Upper lobe of right lung (tissue), 1 donor: ENCODE measurements at regions not wholly inside any gene's neighbourhood (a gene's known extent, or its start where the extent isn't known, plus 50 kb on each side); places are given as distances from the start of the nearest gene placed in this dataset.

Source experiments
- ATAC-seq: fragments of 200-7000 bp; cut with Tn5 transposase; one replicate; pipeline ENCODE4 v1.9.1; 2020; ENCODE audit warnings: mild to moderate bottlenecking, moderate library complexity
- DNase-seq: peaks from one replicate; pipeline ENCODE4 v3.0.0-alpha.2; 2020
- H3K27ac ChIP-seq: fragments of 200-600 bp; one replicate; pipeline ENCODE4 v1.8.0; 2022
- H3K27me3 ChIP-seq: fragments of 200-600 bp; one replicate; pipeline ENCODE4 v1.8.0; 2022; ENCODE audit warnings: mild to moderate bottlenecking
- H3K36me3 ChIP-seq: fragments of 200-600 bp; one replicate; pipeline ENCODE4 v1.8.0; 2022
- H3K4me1 ChIP-seq: fragments of 200-600 bp; one replicate; pipeline ENCODE4 v1.8.0; 2022
- H3K4me3 ChIP-seq: fragments of 200-600 bp; one replicate; pipeline ENCODE4 v1.8.0; 2022; ENCODE audit warnings: mild to moderate bottlenecking
- H3K9me3 ChIP-seq: fragments of 200-600 bp; one replicate; pipeline ENCODE4 v1.8.0; 2022
- intact Hi-C: fragments of 100-400 bp; cut with DNase I; formaldehyde crosslinking; loops from one replicate; pipeline ENCODE4 v1.11.0; 2022
- TF ChIP-seq, protein P1 (sequence below): fragments of 200-600 bp; IDR thresholded peaks from one replicate; pipeline ENCODE4 v1.8.0; 2022; ENCODE audit warnings: antibody characterized with exemption
- donor health status: DM: no; HTN: yes; CAD: no; lungs with severe emphysema.

DNA sequence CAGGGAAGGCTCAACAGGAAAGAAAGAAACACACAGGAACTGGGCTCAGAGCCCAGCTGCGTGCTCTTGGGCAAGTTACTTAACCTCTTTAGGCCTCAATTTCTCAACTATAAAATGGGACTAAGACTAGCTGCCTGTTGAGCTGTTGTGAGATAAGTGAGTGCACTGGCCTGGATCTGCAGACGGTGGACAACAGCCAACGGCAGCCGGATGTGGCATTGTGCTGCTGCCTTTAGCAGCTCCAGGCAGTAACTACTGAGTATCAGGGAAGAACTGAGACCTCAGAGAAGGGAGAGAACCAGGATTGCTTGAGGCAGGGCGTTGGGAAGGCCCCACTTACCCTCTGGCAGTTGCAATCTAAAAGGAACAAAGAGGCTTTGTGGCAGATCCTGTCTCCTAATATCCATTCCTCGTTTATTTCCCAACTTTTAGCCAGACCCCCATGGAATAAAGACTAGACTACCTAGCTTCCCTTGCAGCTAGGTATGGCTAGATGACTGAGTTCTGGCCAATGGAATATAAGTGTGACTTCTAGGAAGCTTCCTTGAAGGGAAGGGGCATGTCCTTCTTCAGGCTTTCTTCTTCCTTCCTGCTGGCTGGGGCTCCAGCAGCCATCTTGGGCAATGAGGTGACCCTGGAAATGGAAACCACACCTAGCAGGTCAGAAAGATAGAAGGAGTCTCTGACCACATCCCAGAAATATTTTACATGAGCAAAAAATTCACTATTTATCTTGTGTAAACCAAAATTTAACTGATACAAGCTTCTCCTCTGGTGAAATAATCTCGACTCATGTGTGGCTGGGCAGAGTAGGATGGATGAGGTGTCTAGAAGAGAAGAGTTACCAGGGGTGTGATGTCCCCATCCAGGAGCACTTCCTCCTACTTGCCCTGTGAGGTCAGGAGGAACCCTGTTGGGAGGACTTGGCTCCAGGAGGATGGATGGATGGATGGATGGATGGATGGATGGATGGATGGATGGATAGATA is 67.6 kb downstream of the MRPL14 start:
- intact Hi-C loops = no loop called here
- Histone ChIP-seq H3K36me3 (no peaks in the 10 kb centered on the region), H3K27me3 (no peaks in the 10 kb centered on the region), H3K27ac (peak overlapping the region; percentile 87), H3K9me3 (no peaks in the 10 kb centered on the region), H3K4me3 (no peak overlapping the region), H3K4me1 (peaks cover 35% of the 10 kb centered on the region)
- TF ChIP-seq, protein P1, sequence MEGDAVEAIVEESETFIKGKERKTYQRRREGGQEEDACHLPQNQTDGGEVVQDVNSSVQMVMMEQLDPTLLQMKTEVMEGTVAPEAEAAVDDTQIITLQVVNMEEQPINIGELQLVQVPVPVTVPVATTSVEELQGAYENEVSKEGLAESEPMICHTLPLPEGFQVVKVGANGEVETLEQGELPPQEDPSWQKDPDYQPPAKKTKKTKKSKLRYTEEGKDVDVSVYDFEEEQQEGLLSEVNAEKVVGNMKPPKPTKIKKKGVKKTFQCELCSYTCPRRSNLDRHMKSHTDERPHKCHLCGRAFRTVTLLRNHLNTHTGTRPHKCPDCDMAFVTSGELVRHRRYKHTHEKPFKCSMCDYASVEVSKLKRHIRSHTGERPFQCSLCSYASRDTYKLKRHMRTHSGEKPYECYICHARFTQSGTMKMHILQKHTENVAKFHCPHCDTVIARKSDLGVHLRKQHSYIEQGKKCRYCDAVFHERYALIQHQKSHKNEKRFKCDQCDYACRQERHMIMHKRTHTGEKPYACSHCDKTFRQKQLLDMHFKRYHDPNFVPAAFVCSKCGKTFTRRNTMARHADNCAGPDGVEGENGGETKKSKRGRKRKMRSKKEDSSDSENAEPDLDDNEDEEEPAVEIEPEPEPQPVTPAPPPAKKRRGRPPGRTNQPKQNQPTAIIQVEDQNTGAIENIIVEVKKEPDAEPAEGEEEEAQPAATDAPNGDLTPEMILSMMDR = no peak
- ATAC-seq (no peak), DNase-seq (no peak)

DNA sequence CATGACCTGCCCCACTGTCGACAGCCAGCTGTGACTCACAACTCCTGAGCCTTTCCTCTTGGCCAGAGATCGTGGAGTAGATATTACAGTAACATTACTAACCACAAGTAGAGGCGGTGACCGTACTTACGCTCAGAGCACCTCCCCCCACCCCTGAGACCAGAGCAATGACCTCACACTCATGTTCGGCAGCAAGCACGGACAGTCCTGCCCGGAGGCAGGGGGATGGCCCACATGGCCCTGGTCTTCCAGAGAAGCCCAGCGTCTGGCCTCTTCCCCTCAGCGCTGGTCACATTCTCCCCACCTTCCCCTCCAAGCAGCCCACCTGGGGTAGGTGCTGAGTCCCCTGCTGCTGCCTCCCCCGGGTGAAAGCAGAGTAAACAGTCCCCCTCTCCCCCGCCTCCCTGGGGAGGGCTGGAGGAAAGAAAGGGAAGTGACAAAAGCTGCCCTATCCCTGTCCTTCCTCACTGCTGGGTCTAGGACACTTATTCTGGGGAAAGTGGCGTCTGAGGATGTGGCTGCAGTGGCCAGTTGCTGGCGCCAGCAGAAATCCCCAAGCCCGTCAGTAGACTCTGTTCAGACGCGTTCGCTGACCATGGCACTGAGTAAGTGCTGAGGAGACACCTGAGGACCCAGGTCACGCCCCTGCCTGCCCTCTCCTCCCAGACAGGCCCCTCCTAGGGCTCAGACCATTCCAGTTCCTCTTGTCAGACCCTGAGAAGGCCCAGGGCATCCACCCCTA is 68.5 kb downstream of the MRPL14 start:
- no peaks in the 10 kb centered on the region for H3K27me3 ChIP-seq
- no peaks in the 10 kb centered on the region for H3K9me3 ChIP-seq
- H3K36me3 ChIP-seq = no peaks in the 10 kb centered on the region
- ATAC-seq = peak; percentile 92
- TF ChIP-seq, protein P1 = no peak
- intact Hi-C loops = no loop called here
- peak overlapping the region; percentile 87 for H3K27ac ChIP-seq
- peak; percentile 92 for DNase-seq
- peak overlapping the region; percentile 22 for H3K4me3 ChIP-seq
- H3K4me1 ChIP-seq = peaks cover 29% of the 10 kb centered on the region

DNA sequence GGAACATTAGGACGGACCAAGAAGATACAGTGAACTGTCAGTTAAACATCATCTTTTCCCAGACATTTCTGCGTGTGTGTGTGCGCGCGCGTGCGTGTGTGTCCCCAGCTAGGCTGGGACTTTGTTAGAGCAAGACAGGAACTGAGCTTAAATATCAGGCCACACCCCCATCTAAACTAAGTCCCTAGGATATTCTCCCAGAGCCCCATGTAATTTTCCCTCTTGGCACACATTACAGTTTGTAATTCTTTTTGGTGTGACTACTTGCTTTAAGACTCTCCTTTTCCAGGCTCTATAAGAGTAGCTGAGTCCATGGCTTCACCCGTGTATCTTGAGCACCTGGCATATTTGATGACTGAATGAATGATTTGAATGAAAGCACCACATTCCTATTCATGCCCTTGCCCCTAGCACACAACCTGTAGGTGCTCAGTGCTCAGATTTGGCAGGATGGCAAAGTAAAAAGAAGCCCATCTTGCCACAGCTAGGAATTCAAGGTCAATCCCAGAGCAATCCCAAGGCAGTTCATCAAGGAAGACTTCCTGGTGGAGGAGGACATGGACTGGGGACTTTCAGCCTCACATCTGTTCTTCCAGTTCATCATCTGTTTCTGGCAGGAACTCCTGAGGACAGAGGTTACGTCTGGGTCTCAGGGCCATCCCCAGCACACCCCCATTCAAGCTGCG is 69.2 kb downstream of the MRPL14 start:
- ATAC-seq = no peak
- Histone ChIP-seq H3K4me1 (peaks cover 29% of the 10 kb centered on the region), H3K27me3 (no peaks in the 10 kb centered on the region), H3K27ac (peak overlapping the region; percentile 87), H3K36me3 (no peaks in the 10 kb centered on the region), H3K4me3 (no peak overlapping the region), H3K9me3 (no peaks in the 10 kb centered on the region)
- no peak for DNase-seq
- intact Hi-C loops = no loop called here
- TF ChIP-seq, protein P1 = no peak

DNA sequence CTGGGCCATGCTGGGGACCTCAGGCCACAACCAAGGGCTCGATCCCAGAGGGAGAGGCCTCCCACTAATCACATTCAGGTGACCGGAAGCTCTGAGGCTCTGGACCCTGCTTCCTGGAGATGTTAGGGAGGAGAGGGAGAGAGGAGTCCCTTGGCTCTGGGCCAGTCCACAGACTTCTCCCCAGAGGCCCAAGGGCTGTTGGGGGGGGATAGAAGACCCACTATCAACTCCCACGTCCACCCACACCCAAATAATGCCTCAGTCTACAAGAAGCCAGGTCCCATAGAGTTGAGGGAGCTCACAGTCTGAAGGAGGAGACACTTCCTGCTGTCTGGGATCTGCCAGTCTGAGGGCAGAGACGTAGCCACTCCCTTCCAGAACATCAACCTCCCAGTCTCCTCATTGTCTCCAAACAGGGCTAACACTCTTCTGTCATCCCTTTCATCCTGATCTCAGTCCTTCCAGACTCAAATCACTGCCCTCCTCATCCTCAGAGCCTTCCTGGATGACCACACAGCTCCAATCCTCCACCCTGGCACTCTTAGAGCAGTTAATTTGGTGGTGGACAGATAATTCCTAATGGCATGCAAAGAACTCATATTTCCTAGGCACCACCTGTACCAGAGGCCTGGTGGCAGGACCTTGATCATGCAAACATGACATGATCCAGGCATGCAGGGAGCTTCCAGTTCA is 69.9 kb downstream of the MRPL14 start:
- Histone ChIP-seq H3K4me1 (peaks cover 34% of the 10 kb centered on the region), H3K9me3 (no peaks in the 10 kb centered on the region), H3K36me3 (no peaks in the 10 kb centered on the region), H3K4me3 (no peak overlapping the region), H3K27me3 (no peaks in the 10 kb centered on the region), H3K27ac (no peak overlapping the region)
- ATAC-seq = no peak
- TF ChIP-seq, protein P1 = no peak
- DNase-seq = no peak
- intact Hi-C loops = no loop called here
